Neural cell (in vitro differentiated cells): ENCODE measurements at regions not wholly inside any gene's neighbourhood (a gene's known extent, or its start where the extent isn't known, plus 50 kb on each side); places are given as distances from the start of the nearest gene placed in this dataset.

Experiments
- H2AFZ ChIP-seq: fragments of 200-600, 300-800 bp; sonication (generic), shearing (Covaris generic); 2 replicates; pipeline ENCODE4 v1.6.0; 2014; ENCODE audit warnings: low read depth, mild to moderate bottlenecking, antibody characterized with exemption, low read length, moderate library complexity
- H3F3A ChIP-seq: fragments of 200-600 bp; shearing (Covaris generic); 2 replicates; pipeline ENCODE4 v1.6.1; 2016; ENCODE audit warnings: mild to moderate bottlenecking, moderate library complexity, mixed read lengths, antibody characterized with exemption, low read length; ENCODE audit not compliant: insufficient read depth, poor library complexity, severe bottlenecking
- H3K27ac ChIP-seq: fragments of 200-600, 300-800 bp; sonication (generic), shearing (Covaris generic); 2 replicates; pipeline ENCODE4 v1.5.1; 2014; ENCODE audit warnings: mild to moderate bottlenecking, low read length, moderate library complexity
- H3K27me3 ChIP-seq: fragments of 300-800, 200-600 bp; sonication (generic), shearing (Covaris generic); 2 replicates; pipeline ENCODE4 v1.6.0; 2014; ENCODE audit warnings: mild to moderate bottlenecking, low read depth, low read length, moderate library complexity; ENCODE audit not compliant: insufficient read depth
- H3K36me3 ChIP-seq: fragments of 300-800, 200-600 bp; sonication (generic), shearing (Covaris generic); 2 replicates; pipeline ENCODE4 v1.5.1; 2014; ENCODE audit warnings: mild to moderate bottlenecking, antibody characterized with exemption, low read length, moderate library complexity; ENCODE audit not compliant: insufficient read depth
- H3K4me2 ChIP-seq: fragments of 300-800, 200-600 bp; sonication (generic), shearing (Covaris generic); 2 replicates; pipeline ENCODE4 v1.6.0; 2014; ENCODE audit warnings: mild to moderate bottlenecking, low read length
- H3K4me3 ChIP-seq: fragments of 300-800, 200-600 bp; sonication (generic), shearing (Covaris generic); 2 replicates; pipeline ENCODE4 v1.5.1; 2014; ENCODE audit warnings: mild to moderate bottlenecking, low read length, moderate library complexity
- H3K79me2 ChIP-seq: fragments of 200-600 bp; shearing (Covaris generic); replicated peaks from 2 replicates; pipeline ENCODE4 v1.6.0; 2014; ENCODE audit warnings: mild to moderate bottlenecking, low read length, moderate library complexity; ENCODE audit not compliant: insufficient read depth
- H3K9ac ChIP-seq: fragments of 300-800, 200-600 bp; sonication (generic), shearing (Covaris generic); 2 replicates; pipeline ENCODE4 v1.6.1; 2016; ENCODE audit warnings: mild to moderate bottlenecking, low read length, mixed read lengths
- H3K9me2 ChIP-seq: fragments of 200-600 bp; shearing (Covaris generic); 2 replicates; pipeline ENCODE4 v1.6.1; 2016; ENCODE audit warnings: mild to moderate bottlenecking, low read length, mixed read lengths; ENCODE audit not compliant: insufficient read depth
- H3K9me3 ChIP-seq: fragments of 200-600, 300-800 bp; sonication (generic), shearing (Covaris generic); 2 replicates; pipeline ENCODE4 v1.6.1; 2016; ENCODE audit warnings: mild to moderate bottlenecking, mixed run types, low read length, moderate library complexity, mixed read lengths
- H4K20me1 ChIP-seq: fragments of 200-600 bp; shearing (Covaris generic); 2 replicates; pipeline ENCODE4 v1.6.1; 2016; ENCODE audit warnings: mild to moderate bottlenecking, mixed run types; ENCODE audit not compliant: insufficient read depth
- CTCF ChIP-seq: fragments of 450-650 bp; IDR thresholded peaks from 2 replicates; pipeline ENCODE4 v1.5.1; 2014; ENCODE audit warnings: antibody characterized with exemption, mild to moderate bottlenecking, moderate library complexity; ENCODE audit not compliant: poor library complexity, severe bottlenecking
- EP300 ChIP-seq: fragments of 450-650 bp; conservative IDR thresholded peaks from 2 replicates; pipeline ENCODE4 v1.6.1; 2014; ENCODE audit warnings: antibody characterized with exemption, mild to moderate bottlenecking, moderate library complexity; ENCODE audit not compliant: poor library complexity, severe bottlenecking
- EZH2 ChIP-seq: fragments of 200-600, 300-800 bp; shearing (Covaris generic), sonication (generic); IDR thresholded peaks from 2 replicates; pipeline ENCODE4 v1.6.1; 2014; ENCODE audit warnings: antibody characterized with exemption, low read length, borderline replicate concordance, mild to moderate bottlenecking; ENCODE audit not compliant: insufficient read depth, poor library complexity, severe bottlenecking
- MXI1 ChIP-seq: fragments of 450-650 bp; conservative IDR thresholded peaks from 2 replicates; pipeline ENCODE4 v1.6.1; 2014; ENCODE audit warnings: antibody characterized with exemption, mild to moderate bottlenecking; ENCODE audit not compliant: poor library complexity, severe bottlenecking
- POLR2AphosphoS5 ChIP-seq: IDR thresholded peaks from 2 replicates; pipeline ENCODE4 v1.6.1; 2012
- RAD21 ChIP-seq: fragments of 450-650 bp; conservative IDR thresholded peaks from 2 replicates; pipeline ENCODE4 v1.6.1; 2014; ENCODE audit warnings: antibody characterized with exemption, mild to moderate bottlenecking, moderate library complexity
- SMC3 ChIP-seq: fragments of 450-650 bp; conservative IDR thresholded peaks from 2 replicates; pipeline ENCODE4 v1.6.1; 2014; ENCODE audit warnings: antibody characterized with exemption, mild to moderate bottlenecking, moderate library complexity; ENCODE audit not compliant: poor library complexity
- TAF1 ChIP-seq: IDR thresholded peaks from 2 replicates; pipeline ENCODE4 v1.6.1; 2012; ENCODE audit warnings: low read depth
- TF ChIP-seq, protein P1 (sequence below): IDR thresholded peaks from 2 replicates; pipeline ENCODE4 v1.6.1; 2012; ENCODE audit warnings: borderline replicate concordance

DNA sequence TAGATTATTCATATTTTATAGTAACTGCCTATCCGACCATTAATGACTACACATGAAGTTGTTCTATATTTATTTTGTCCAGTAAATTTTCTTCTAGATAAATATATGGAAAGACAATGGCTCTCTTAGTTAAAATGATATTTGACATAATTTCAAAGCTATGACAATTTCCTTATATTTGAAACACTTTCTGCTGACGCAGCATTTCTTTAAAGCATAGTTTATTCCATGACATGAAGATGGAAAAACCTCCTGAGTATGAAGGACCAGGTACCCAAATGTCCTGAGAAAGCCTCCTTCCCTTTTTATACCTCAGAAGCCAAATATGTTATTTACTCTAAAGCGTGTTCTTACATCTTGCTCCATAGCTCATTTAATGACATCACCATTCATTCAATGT is 831.6 kb downstream of the EFNB2 start:
- H3F3A ChIP-seq = no peaks in the 10 kb centered on the region
- no peaks in the 10 kb centered on the region for H3K79me2 ChIP-seq
- H3K4me2 ChIP-seq = no peak overlapping the region
- H4K20me1 ChIP-seq = no peaks in the 10 kb centered on the region
- no peak overlapping the region for H2AFZ ChIP-seq
- H3K4me3 ChIP-seq = no peak overlapping the region
- H3K36me3 ChIP-seq = no peaks in the 10 kb centered on the region
- H3K9me2 ChIP-seq = no peaks in the 10 kb centered on the region
- H3K9ac ChIP-seq = no peak overlapping the region
- H3K27ac ChIP-seq = no peak overlapping the region
- no peaks in the 10 kb centered on the region for H3K9me3 ChIP-seq
- H3K27me3 ChIP-seq = no peaks in the 10 kb centered on the region
- TF ChIP-seq CTCF (no peak), MXI1 (no peak), RAD21 (no peak), TAF1 (no peak), EZH2 (no peak), POLR2AphosphoS5 (no peak), SMC3 (no peak), EP300 (no peak)
- TF ChIP-seq, protein P1, sequence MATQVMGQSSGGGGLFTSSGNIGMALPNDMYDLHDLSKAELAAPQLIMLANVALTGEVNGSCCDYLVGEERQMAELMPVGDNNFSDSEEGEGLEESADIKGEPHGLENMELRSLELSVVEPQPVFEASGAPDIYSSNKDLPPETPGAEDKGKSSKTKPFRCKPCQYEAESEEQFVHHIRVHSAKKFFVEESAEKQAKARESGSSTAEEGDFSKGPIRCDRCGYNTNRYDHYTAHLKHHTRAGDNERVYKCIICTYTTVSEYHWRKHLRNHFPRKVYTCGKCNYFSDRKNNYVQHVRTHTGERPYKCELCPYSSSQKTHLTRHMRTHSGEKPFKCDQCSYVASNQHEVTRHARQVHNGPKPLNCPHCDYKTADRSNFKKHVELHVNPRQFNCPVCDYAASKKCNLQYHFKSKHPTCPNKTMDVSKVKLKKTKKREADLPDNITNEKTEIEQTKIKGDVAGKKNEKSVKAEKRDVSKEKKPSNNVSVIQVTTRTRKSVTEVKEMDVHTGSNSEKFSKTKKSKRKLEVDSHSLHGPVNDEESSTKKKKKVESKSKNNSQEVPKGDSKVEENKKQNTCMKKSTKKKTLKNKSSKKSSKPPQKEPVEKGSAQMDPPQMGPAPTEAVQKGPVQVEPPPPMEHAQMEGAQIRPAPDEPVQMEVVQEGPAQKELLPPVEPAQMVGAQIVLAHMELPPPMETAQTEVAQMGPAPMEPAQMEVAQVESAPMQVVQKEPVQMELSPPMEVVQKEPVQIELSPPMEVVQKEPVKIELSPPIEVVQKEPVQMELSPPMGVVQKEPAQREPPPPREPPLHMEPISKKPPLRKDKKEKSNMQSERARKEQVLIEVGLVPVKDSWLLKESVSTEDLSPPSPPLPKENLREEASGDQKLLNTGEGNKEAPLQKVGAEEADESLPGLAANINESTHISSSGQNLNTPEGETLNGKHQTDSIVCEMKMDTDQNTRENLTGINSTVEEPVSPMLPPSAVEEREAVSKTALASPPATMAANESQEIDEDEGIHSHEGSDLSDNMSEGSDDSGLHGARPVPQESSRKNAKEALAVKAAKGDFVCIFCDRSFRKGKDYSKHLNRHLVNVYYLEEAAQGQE = no peak

- Histone ChIP-seq H3K27ac (no peak overlapping the region), H3F3A (no peaks in the 10 kb centered on the region), H3K27me3 (no peaks in the 10 kb centered on the region), H2AFZ (no peak overlapping the region), H3K36me3 (no peaks in the 10 kb centered on the region), H3K4me2 (no peak overlapping the region), H3K9me2 (no peaks in the 10 kb centered on the region), H3K79me2 (no peaks in the 10 kb centered on the region), H3K9ac (no peak overlapping the region), H3K9me3 (no peaks in the 10 kb centered on the region), H4K20me1 (no peaks in the 10 kb centered on the region), H3K4me3 (no peak overlapping the region)
- TF ChIP-seq POLR2AphosphoS5 (no peak), RAD21 (no peak), SMC3 (no peak), CTCF (no peak), EP300 (no peak), EZH2 (no peak), TAF1 (no peak), MXI1 (no peak)
- TF ChIP-seq, protein P1 = no peak
These were observed 833.0 kb downstream of the EFNB2 start for GRCh38 chr13:105702441-105702840.
